ENCODE measurements at regions not wholly inside any gene's neighbourhood (a gene's known extent, or its start where the extent isn't known, plus 50 kb on each side); places are given as distances from the start of the nearest gene placed in this dataset.

GRCh38 chr15:95724908-95725633, 605.4 kb upstream of the NR2F2 start:
- H3K9me3 ChIP-seq (ENCODE audit: control insufficient read depth, insufficient read depth, low read length): no peaks in the 10 kb centered on the region
- H3K9ac ChIP-seq (ENCODE audit: low read depth, low read length): no peak overlapping the region
- no peaks in the 10 kb centered on the region for H3K36me3 ChIP-seq (ENCODE audit: insufficient read depth, low read length)
- no peaks in the 10 kb centered on the region for H3K4me1 ChIP-seq (ENCODE audit: insufficient read depth, low read length)

GRCh38 chr15:95726891-95727290, 603.6 kb upstream of the NR2F2 start:
- Histone ChIP-seq H3K9ac (ENCODE audit: low read depth, low read length) (no peak overlapping the region), H3K4me1 (ENCODE audit: insufficient read depth, low read length) (no peaks in the 10 kb centered on the region), H3K9me3 (ENCODE audit: control insufficient read depth, insufficient read depth, low read length) (no peaks in the 10 kb centered on the region), H3K36me3 (ENCODE audit: insufficient read depth, low read length) (no peaks in the 10 kb centered on the region)

GRCh38 chr15:95733931-95734330, 596.6 kb upstream of the NR2F2 start:
- H3K36me3 ChIP-seq (ENCODE audit: insufficient read depth, low read length): no peaks in the 10 kb centered on the region
- H3K4me1 ChIP-seq (ENCODE audit: insufficient read depth, low read length): peaks cover 3% of the 10 kb centered on the region; the same call in 1 of the 2 replicates
- H3K9me3 ChIP-seq (ENCODE audit: control insufficient read depth, insufficient read depth, low read length): no peaks in the 10 kb centered on the region
- H3K9ac ChIP-seq (ENCODE audit: low read depth, low read length): no peak overlapping the region

GRCh38 chr15:95734422-95735316, 595.8 kb upstream of the NR2F2 start:
- Histone ChIP-seq H3K36me3 (ENCODE audit: insufficient read depth, low read length) (no peaks in the 10 kb centered on the region), H3K4me1 (ENCODE audit: insufficient read depth, low read length) (peaks cover 3% of the 10 kb centered on the region; the same call in 1 of the 2 replicates), H3K9me3 (ENCODE audit: control insufficient read depth, insufficient read depth, low read length) (no peaks in the 10 kb centered on the region), H3K9ac (ENCODE audit: low read depth, low read length) (no peak overlapping the region)

- Histone ChIP-seq H3K4me1 (ENCODE audit: insufficient read depth, low read length) (peaks cover 3% of the 10 kb centered on the region; the same call in 1 of the 2 replicates), H3K9ac (ENCODE audit: low read depth, low read length) (no peak overlapping the region), H3K36me3 (ENCODE audit: insufficient read depth, low read length) (no peaks in the 10 kb centered on the region), H3K9me3 (ENCODE audit: control insufficient read depth, insufficient read depth, low read length) (no peaks in the 10 kb centered on the region)
Observed at GRCh38 chr15:95737060-95737459, 593.4 kb upstream of the NR2F2 start.

- no peaks in the 10 kb centered on the region for H3K4me1 ChIP-seq (ENCODE audit: insufficient read depth, low read length)
- H3K36me3 ChIP-seq (ENCODE audit: insufficient read depth, low read length): no peaks in the 10 kb centered on the region
- no peaks in the 10 kb centered on the region for H3K9me3 ChIP-seq (ENCODE audit: control insufficient read depth, insufficient read depth, low read length)
- H3K9ac ChIP-seq (ENCODE audit: low read depth, low read length): no peak overlapping the region
Observed at GRCh38 chr15:95739131-95739530, 591.4 kb upstream of the NR2F2 start.

GRCh38 chr15:95741830-95742229, 588.7 kb upstream of the NR2F2 start:
- Histone ChIP-seq H3K9ac (ENCODE audit: low read depth, low read length) (no peak overlapping the region), H3K9me3 (ENCODE audit: control insufficient read depth, insufficient read depth, low read length) (no peaks in the 10 kb centered on the region), H3K36me3 (ENCODE audit: insufficient read depth, low read length) (no peaks in the 10 kb centered on the region), H3K4me1 (ENCODE audit: insufficient read depth, low read length) (no peaks in the 10 kb centered on the region)

GRCh38 chr15:95742256-95742655, 588.2 kb upstream of the NR2F2 start:
- Histone ChIP-seq H3K36me3 (ENCODE audit: insufficient read depth, low read length) (no peaks in the 10 kb centered on the region), H3K4me1 (ENCODE audit: insufficient read depth, low read length) (no peaks in the 10 kb centered on the region), H3K9ac (ENCODE audit: low read depth, low read length) (no peak overlapping the region), H3K9me3 (ENCODE audit: control insufficient read depth, insufficient read depth, low read length) (no peaks in the 10 kb centered on the region)

- Histone ChIP-seq H3K4me1 (ENCODE audit: insufficient read depth, low read length) (no peaks in the 10 kb centered on the region), H3K9ac (ENCODE audit: low read depth, low read length) (no peak overlapping the region), H3K9me3 (ENCODE audit: control insufficient read depth, insufficient read depth, low read length) (no peaks in the 10 kb centered on the region), H3K36me3 (ENCODE audit: insufficient read depth, low read length) (no peaks in the 10 kb centered on the region)
Observed at GRCh38 chr15:95742836-95743235, 587.7 kb upstream of the NR2F2 start.

- Histone ChIP-seq H3K4me1 (ENCODE audit: insufficient read depth, low read length) (no peaks in the 10 kb centered on the region), H3K9ac (ENCODE audit: low read depth, low read length) (no peak overlapping the region), H3K36me3 (ENCODE audit: insufficient read depth, low read length) (no peaks in the 10 kb centered on the region), H3K9me3 (ENCODE audit: control insufficient read depth, insufficient read depth, low read length) (no peaks in the 10 kb centered on the region)
Observed at GRCh38 chr15:95757171-95757570, 573.3 kb upstream of the NR2F2 start.

- Histone ChIP-seq H3K36me3 (ENCODE audit: insufficient read depth, low read length) (no peaks in the 10 kb centered on the region), H3K4me1 (ENCODE audit: insufficient read depth, low read length) (no peaks in the 10 kb centered on the region), H3K9ac (ENCODE audit: low read depth, low read length) (no peak overlapping the region), H3K9me3 (ENCODE audit: control insufficient read depth, insufficient read depth, low read length) (no peaks in the 10 kb centered on the region)
Observed at GRCh38 chr15:95758451-95758850, 572.0 kb upstream of the NR2F2 start.

- no peaks in the 10 kb centered on the region for H3K36me3 ChIP-seq (ENCODE audit: insufficient read depth, low read length)
- no peaks in the 10 kb centered on the region for H3K9me3 ChIP-seq (ENCODE audit: control insufficient read depth, insufficient read depth, low read length)
- H3K9ac ChIP-seq (ENCODE audit: low read depth, low read length): no peak overlapping the region
- H3K4me1 ChIP-seq (ENCODE audit: insufficient read depth, low read length): no peaks in the 10 kb centered on the region
Observed at GRCh38 chr15:95758851-95759250, 571.6 kb upstream of the NR2F2 start.

- Histone ChIP-seq H3K36me3 (ENCODE audit: insufficient read depth, low read length) (no peaks in the 10 kb centered on the region), H3K4me1 (ENCODE audit: insufficient read depth, low read length) (no peaks in the 10 kb centered on the region), H3K9me3 (ENCODE audit: control insufficient read depth, insufficient read depth, low read length) (no peaks in the 10 kb centered on the region), H3K9ac (ENCODE audit: low read depth, low read length) (no peak overlapping the region)
Observed at GRCh38 chr15:95760508-95760907, 570.0 kb upstream of the NR2F2 start.

GRCh38 chr15:95761501-95762165, 568.9 kb upstream of the NR2F2 start:
- H3K9me3 ChIP-seq (ENCODE audit: control insufficient read depth, insufficient read depth, low read length): no peaks in the 10 kb centered on the region
- H3K9ac ChIP-seq (ENCODE audit: low read depth, low read length): no peak overlapping the region
- H3K36me3 ChIP-seq (ENCODE audit: insufficient read depth, low read length): no peaks in the 10 kb centered on the region
- no peaks in the 10 kb centered on the region for H3K4me1 ChIP-seq (ENCODE audit: insufficient read depth, low read length)
